ENCODE measurements at regions not wholly inside any gene's neighbourhood (a gene's known extent, or its start where the extent isn't known, plus 50 kb on each side); places are given as distances from the start of the nearest gene placed in this dataset.

DNA sequence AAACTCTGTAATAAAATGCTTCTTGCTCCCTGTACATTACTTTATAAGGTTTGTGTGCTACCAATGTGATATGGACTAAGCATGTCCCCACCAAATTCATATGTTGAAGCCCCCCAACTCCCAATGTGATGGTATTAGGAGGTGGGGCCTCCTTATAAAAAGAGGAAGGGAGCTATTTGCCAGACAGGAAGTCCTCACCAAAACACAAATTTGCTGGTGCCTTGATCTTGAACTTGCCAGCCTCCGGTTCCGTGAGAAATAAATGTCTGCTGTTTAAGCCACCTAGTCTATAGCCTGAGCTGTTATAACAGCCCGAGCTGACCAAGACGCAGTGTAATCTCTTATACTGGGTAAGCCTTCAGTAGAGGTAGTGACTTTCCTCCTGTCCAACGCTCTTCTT is 114.5 kb downstream of the INHBA start:
- TF ChIP-seq, protein P1, sequence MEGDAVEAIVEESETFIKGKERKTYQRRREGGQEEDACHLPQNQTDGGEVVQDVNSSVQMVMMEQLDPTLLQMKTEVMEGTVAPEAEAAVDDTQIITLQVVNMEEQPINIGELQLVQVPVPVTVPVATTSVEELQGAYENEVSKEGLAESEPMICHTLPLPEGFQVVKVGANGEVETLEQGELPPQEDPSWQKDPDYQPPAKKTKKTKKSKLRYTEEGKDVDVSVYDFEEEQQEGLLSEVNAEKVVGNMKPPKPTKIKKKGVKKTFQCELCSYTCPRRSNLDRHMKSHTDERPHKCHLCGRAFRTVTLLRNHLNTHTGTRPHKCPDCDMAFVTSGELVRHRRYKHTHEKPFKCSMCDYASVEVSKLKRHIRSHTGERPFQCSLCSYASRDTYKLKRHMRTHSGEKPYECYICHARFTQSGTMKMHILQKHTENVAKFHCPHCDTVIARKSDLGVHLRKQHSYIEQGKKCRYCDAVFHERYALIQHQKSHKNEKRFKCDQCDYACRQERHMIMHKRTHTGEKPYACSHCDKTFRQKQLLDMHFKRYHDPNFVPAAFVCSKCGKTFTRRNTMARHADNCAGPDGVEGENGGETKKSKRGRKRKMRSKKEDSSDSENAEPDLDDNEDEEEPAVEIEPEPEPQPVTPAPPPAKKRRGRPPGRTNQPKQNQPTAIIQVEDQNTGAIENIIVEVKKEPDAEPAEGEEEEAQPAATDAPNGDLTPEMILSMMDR (conservative IDR thresholded peaks at IDR 0.05): no peak
- no peak overlapping the region for H4K91ac ChIP-seq (ENCODE audit: insufficient read length, low read depth, low read length)
- no peak overlapping the region for H3K14ac ChIP-seq (ENCODE audit: insufficient read depth, low read length)
- no peak overlapping the region for H3K18ac ChIP-seq (ENCODE audit: insufficient read length, low read depth, low read length)
- H3K79me1 ChIP-seq (ENCODE audit: insufficient read depth, low read depth, low read length, poor library complexity, severe bottlenecking): no peaks in the 10 kb centered on the region
- Mint-ChIP-seq H3K36me3 (ENCODE audit: insufficient read depth in 1 of 3, low read depth in 3 of 3) (peaks cover 3 to 12% (median 4%) of the 10 kb centered on the region in 3 experiments; a peak in 5 of 7 replicates), H3K27ac (no peak overlapping the region), H3K4me3 (no peak overlapping the region), H3K4me1 (peaks cover 10 to 13% of the 10 kb centered on the region in 2 experiments), H3K9me3 (peaks cover 0 to 4% of the 10 kb centered on the region in 2 experiments; a peak in 2 of 5 replicates), H3K27me3 (ENCODE audit: low read depth) (no peaks in the 10 kb centered on the region)
- H3K27ac ChIP-seq (ENCODE audit: insufficient read length, low read depth, low read length): no peak overlapping the region
- H3K4me2 ChIP-seq (ENCODE audit: insufficient read depth, insufficient read length, low read length): no peak overlapping the region
- H3K9me3 ChIP-seq (ENCODE audit: control insufficient read depth, low read depth, low read length): no peaks in the 10 kb centered on the region
- no peak overlapping the region for H3K9ac ChIP-seq (ENCODE audit: extremely low read depth, insufficient read length, low read length)
- no peak overlapping the region for H3T11ph ChIP-seq (ENCODE audit: low read length)
- H2BK20ac ChIP-seq (ENCODE audit: low read depth, low read length, poor library complexity, severe bottlenecking): no peak overlapping the region
- H2AK5ac ChIP-seq (ENCODE audit: insufficient read length, low read length): no peak overlapping the region
- no peak overlapping the region for H4K8ac ChIP-seq (replicated peaks; ENCODE audit: insufficient read length, low read depth, low read length)
- H3K79me2 ChIP-seq (ENCODE audit: insufficient read depth, low read length): no peaks in the 10 kb centered on the region
- H3K23ac ChIP-seq (ENCODE audit: insufficient read length, low read depth, low read length): no peak overlapping the region
- no peak overlapping the region for H2BK12ac ChIP-seq (ENCODE audit: insufficient read length, low read depth, low read length)
- no peak overlapping the region for H2BK15ac ChIP-seq (ENCODE audit: low read depth, low read length)
- no peak overlapping the region for H2BK120ac ChIP-seq (ENCODE audit: low read depth, low read length, poor library complexity, severe bottlenecking)
- WGBS (ENCODE audit: extremely low coverage, insufficient read length, low lambda C conversion rate): no CpG with 5 or more reads among the region's 5 CpGs
- no peak for DNase-seq
- H4K5ac ChIP-seq (ENCODE audit: insufficient read length, low read depth, low read length): no peak overlapping the region
- no peaks in the 10 kb centered on the region for H4K20me1 ChIP-seq (ENCODE audit: control insufficient read depth, insufficient read depth, insufficient read length)
- H3K4me1 ChIP-seq (ENCODE audit: insufficient read depth, low read length): peaks cover 5% of the 10 kb centered on the region; the same call in 1 of the 2 replicates
- H3K23me2 ChIP-seq (ENCODE audit: insufficient read length, low read depth, low read length, poor library complexity, severe bottlenecking): no peaks in the 10 kb centered on the region
- H3K4ac ChIP-seq (ENCODE audit: low read depth, low read length): no peak overlapping the region
- H2BK5ac ChIP-seq (ENCODE audit: insufficient read length, low read length): no peak overlapping the region
- H2AFZ ChIP-seq (ENCODE audit: low read length): no peak overlapping the region
- no peak overlapping the region for H3K56ac ChIP-seq (ENCODE audit: insufficient read length, low read depth, low read length)
- no peaks in the 10 kb centered on the region for H3K27me3 ChIP-seq (ENCODE audit: insufficient read depth, low read length)

All from H9 (cell line).